HCT116 (cell line): ENCODE measurements at regions not wholly inside any gene's neighbourhood (a gene's known extent, or its start where the extent isn't known, plus 50 kb on each side); places are given as distances from the start of the nearest gene placed in this dataset.

Source experiments
- ATF3 ChIP-seq: IDR thresholded peaks from 2 replicates; pipeline ENCODE4 v1.6.1; 2012
- CBX3 ChIP-seq: IDR thresholded peaks from 2 replicates; pipeline ENCODE4 v1.6.1; 2012; ENCODE audit warnings: low read depth
- CTCF ChIP-seq, 3 experiments: fragments of 200-600 bp in 1 of 3; sonication (generic) in 1 of 3; IDR thresholded peaks in 2 of 3; conservative IDR thresholded peaks in 1 of 3; 2 replicates each; pipeline ENCODE4 v1.5.1; 2012 to 2017; ENCODE audit warnings: low read depth in 2 of 3, low read length in 2 of 3, antibody characterized with exemption in 1 of 3, borderline replicate concordance in 1 of 3, control low read depth in 1 of 3, mild to moderate bottlenecking in 1 of 3, mixed read lengths in 1 of 3, mixed run types in 1 of 3, moderate library complexity in 1 of 3; ENCODE audit not compliant: insufficient read depth in 1 of 3
- EZH2 ChIP-seq: fragments of 200-600 bp; sonication (generic); IDR thresholded peaks from 2 replicates; pipeline ENCODE4 v1.6.1; 2017; ENCODE audit warnings: antibody characterized with exemption, mixed run types
- MAX ChIP-seq: IDR thresholded peaks from 2 replicates; pipeline ENCODE4 v1.6.1; 2012
- POLR2A ChIP-seq: IDR thresholded peaks from 2 replicates; pipeline ENCODE4 v1.7.0; 2011; ENCODE audit warnings: borderline replicate concordance; ENCODE audit not compliant: insufficient read depth, insufficient read length; ENCODE audit errors: extremely low read depth
- POLR2AphosphoS5 ChIP-seq: IDR thresholded peaks from 2 replicates; pipeline ENCODE4 v1.6.1; 2011; ENCODE audit warnings: mild to moderate bottlenecking, low read depth, low read length, moderate library complexity
- YY1 ChIP-seq: IDR thresholded peaks from 2 replicates; pipeline ENCODE4 v1.6.1; 2011; ENCODE audit warnings: low read length, low read depth, moderate library complexity, mild to moderate bottlenecking; ENCODE audit not compliant: insufficient replicate concordance; ENCODE audit errors: extremely low read depth

GRCh38 chr11:22138264-22138663 lies 54.6 kb upstream of the ANO5 start:
- TF ChIP-seq CTCF (IDR thresholded peaks at IDR 0.05 in 2 of 3, conservative IDR thresholded peaks at IDR 0.05 in 1 of 3; ENCODE audit: borderline replicate concordance in 1 of 3, insufficient read depth in 1 of 3, low read depth in 2 of 3, low read length in 2 of 3) (no peak), POLR2A (no peak), POLR2AphosphoS5 (no peak), ATF3 (no peak), MAX (no peak), YY1 (no peak), EZH2 (no peak), CBX3 (no peak)
